ENCODE measurements at regions not wholly inside any gene's neighbourhood (a gene's known extent, or its start where the extent isn't known, plus 50 kb on each side); places are given as distances from the start of the nearest gene placed in this dataset.

DNA sequence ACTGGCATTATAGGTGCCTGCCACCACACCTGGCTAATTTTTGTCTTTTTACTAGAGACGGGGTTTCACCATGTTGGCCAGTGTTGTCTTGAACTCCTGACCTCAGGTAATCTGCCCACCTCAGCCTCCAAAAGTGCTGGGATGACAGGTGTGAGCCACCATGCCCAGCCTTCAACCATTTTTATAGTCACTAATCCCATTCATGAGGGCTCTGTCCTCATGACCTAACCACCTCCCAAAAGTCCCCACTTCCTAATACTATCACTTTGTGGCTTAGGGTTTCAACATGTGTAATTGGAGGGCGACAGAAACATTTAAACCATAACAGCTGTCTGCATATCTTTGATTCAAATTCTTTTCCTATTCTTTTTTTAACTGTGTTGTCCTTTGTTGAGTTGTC lies 229.6 kb upstream of the AGA start:
- H3K4me3 ChIP-seq (ENCODE audit: low read length in 3 of 3) = no peak overlapping the region
- FAIRE-seq (no peak), DNase-seq (no peak)
- no peak overlapping the region for H3K27ac ChIP-seq (ENCODE audit: low read depth in 2 of 2, low read length in 2 of 2)
- H3K4me1 ChIP-seq (ENCODE audit: control insufficient read depth in 2 of 3, insufficient read depth in 2 of 3, low read depth in 1 of 3, low read length in 3 of 3) = no peaks in the 10 kb centered on the region
- intact Hi-C loops (cut with DNase I) = no loop called here
- no peaks in the 10 kb centered on the region for H3K36me3 ChIP-seq (ENCODE audit: control insufficient read depth in 2 of 3, insufficient read depth in 3 of 3, low read length in 3 of 3)
- no peaks in the 10 kb centered on the region for H3K27me3 ChIP-seq (ENCODE audit: control insufficient read depth, insufficient read depth, low read length)
- H3K9ac ChIP-seq (ENCODE audit: low read length in 3 of 3) = no peak overlapping the region
- H3K9me3 ChIP-seq (ENCODE audit: control insufficient read depth in 2 of 3, insufficient read depth in 1 of 3, low read length in 3 of 3) = no peaks in the 10 kb centered on the region
- no peak for TF ChIP-seq CTCF (IDR thresholded peaks at IDR 0.05; ENCODE audit: borderline replicate concordance, extremely low read depth, insufficient read depth)

DNA sequence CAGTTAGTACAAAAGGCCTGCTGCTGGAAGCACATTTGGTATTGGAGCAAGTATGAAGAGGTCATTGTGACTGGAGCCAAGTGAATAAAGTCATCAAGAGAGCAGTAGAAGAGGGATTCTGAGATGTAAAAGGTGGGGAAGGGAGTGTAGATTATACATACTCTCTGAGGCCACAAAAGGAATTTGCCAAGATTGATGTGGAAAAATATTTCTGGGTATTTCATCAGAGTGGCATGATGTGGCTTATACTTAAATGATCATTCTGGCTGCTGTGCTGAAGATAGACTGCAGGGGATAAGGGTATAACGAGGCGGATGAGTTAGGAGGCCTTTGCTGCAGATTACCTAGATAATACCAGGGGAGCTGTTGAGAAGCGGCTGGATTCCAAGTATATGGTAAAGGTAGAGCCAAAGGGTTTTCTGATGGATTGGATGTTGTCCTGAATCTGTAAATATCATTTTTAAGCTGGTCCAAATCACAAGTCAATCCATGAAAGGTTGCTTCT lies 231.8 kb upstream of the AGA start:
- H3K9me3 ChIP-seq (ENCODE audit: control insufficient read depth in 2 of 3, insufficient read depth in 1 of 3, low read length in 3 of 3) = no peaks in the 10 kb centered on the region
- H3K27ac ChIP-seq (ENCODE audit: low read depth in 2 of 2, low read length in 2 of 2) = no peak overlapping the region
- H3K4me1 ChIP-seq (ENCODE audit: control insufficient read depth in 2 of 3, insufficient read depth in 2 of 3, low read depth in 1 of 3, low read length in 3 of 3) = no peaks in the 10 kb centered on the region
- intact Hi-C loops (cut with DNase I) = no loop called here
- no peaks in the 10 kb centered on the region for H3K27me3 ChIP-seq (ENCODE audit: control insufficient read depth, insufficient read depth, low read length)
- no peak for TF ChIP-seq CTCF (IDR thresholded peaks at IDR 0.05; ENCODE audit: borderline replicate concordance, extremely low read depth, insufficient read depth)
- H3K4me3 ChIP-seq (ENCODE audit: low read length in 3 of 3) = no peak overlapping the region
- H3K9ac ChIP-seq (ENCODE audit: low read length in 3 of 3) = no peak overlapping the region
- no peaks in the 10 kb centered on the region for H3K36me3 ChIP-seq (ENCODE audit: control insufficient read depth in 2 of 3, insufficient read depth in 3 of 3, low read length in 3 of 3)
- DNase-seq = no peak
- FAIRE-seq = no peak

DNA sequence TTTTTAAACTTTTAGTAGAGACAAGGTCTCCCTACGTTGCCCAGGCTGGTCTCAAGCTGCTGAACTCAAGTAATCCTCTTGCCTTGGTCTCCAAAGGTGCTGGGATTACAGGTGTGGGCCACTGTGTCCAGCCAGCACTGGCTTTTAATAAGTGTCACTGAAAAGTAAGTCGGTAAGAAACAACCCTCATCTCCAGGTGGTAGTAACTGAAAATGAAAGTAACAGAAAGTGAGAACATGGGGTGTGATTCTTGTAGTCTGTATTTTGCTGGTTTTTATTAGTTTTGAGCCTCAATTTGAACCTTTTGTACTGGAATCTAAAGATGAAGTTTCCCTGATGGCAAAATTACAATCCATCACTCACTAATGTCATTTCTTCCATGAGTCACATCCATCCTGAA lies 238.1 kb upstream of the AGA start:
- H3K9ac ChIP-seq (ENCODE audit: low read length in 3 of 3) = no peak overlapping the region
- no peak for DNase-seq
- H3K4me1 ChIP-seq (ENCODE audit: control insufficient read depth in 2 of 3, insufficient read depth in 2 of 3, low read depth in 1 of 3, low read length in 3 of 3) = no peaks in the 10 kb centered on the region
- no peak overlapping the region for H3K4me3 ChIP-seq (ENCODE audit: low read length in 3 of 3)
- no peak overlapping the region for H3K27ac ChIP-seq (ENCODE audit: low read depth in 2 of 2, low read length in 2 of 2)
- no peaks in the 10 kb centered on the region for H3K9me3 ChIP-seq (ENCODE audit: control insufficient read depth in 2 of 3, insufficient read depth in 1 of 3, low read length in 3 of 3)
- no peaks in the 10 kb centered on the region for H3K27me3 ChIP-seq (ENCODE audit: control insufficient read depth, insufficient read depth, low read length)
- no peaks in the 10 kb centered on the region for H3K36me3 ChIP-seq (ENCODE audit: control insufficient read depth in 2 of 3, insufficient read depth in 3 of 3, low read length in 3 of 3)
- FAIRE-seq = no peak
- intact Hi-C loops (cut with DNase I) = no loop called here
- no peak for TF ChIP-seq CTCF (IDR thresholded peaks at IDR 0.05; ENCODE audit: borderline replicate concordance, extremely low read depth, insufficient read depth)

DNA sequence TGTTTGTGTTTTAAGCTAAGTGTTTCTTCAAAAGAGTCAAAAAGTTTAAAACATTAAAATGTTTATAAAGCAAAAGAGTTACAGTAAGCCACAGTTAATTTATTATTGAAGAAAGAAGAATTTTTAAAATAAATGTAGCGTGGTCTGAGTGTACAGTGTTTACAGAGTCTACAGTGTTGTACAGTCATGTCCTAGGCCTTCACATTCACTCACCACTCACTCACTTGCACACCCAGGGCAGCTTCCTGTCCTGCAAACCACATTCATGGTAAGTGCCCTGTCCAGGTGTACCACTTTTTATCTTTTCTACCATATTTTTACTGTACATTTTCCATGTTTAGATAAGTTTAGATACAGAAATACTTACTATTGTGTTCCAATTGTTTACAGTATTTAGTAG lies 239.7 kb upstream of the AGA start:
- Histone ChIP-seq H3K27ac (ENCODE audit: low read depth in 2 of 2, low read length in 2 of 2) (no peak overlapping the region), H3K4me1 (ENCODE audit: control insufficient read depth in 2 of 3, insufficient read depth in 2 of 3, low read depth in 1 of 3, low read length in 3 of 3) (no peaks in the 10 kb centered on the region), H3K4me3 (ENCODE audit: low read length in 3 of 3) (no peak overlapping the region), H3K36me3 (ENCODE audit: control insufficient read depth in 2 of 3, insufficient read depth in 3 of 3, low read length in 3 of 3) (no peaks in the 10 kb centered on the region), H3K9ac (ENCODE audit: low read length in 3 of 3) (no peak overlapping the region), H3K27me3 (ENCODE audit: control insufficient read depth, insufficient read depth, low read length) (no peaks in the 10 kb centered on the region), H3K9me3 (ENCODE audit: control insufficient read depth in 2 of 3, insufficient read depth in 1 of 3, low read length in 3 of 3) (no peaks in the 10 kb centered on the region)
- FAIRE-seq = no peak
- intact Hi-C loops (cut with DNase I) = no loop called here
- TF ChIP-seq CTCF (IDR thresholded peaks at IDR 0.05; ENCODE audit: borderline replicate concordance, extremely low read depth, insufficient read depth) = no peak
- DNase-seq = no peak

Data from kidney (tissue), 13 donors.